K562 (cell line): ENCODE measurements at regions not wholly inside any gene's neighbourhood (a gene's known extent, or its start where the extent isn't known, plus 50 kb on each side); places are given as distances from the start of the nearest gene placed in this dataset.

Experiments
- ATAC-seq: fragments of 200-7000 bp; cut with Tn5 transposase; 3 replicates; pipeline ENCODE4 v1.9.1; 2020; ENCODE audit warnings: moderate library complexity
- BruUV-seq: library from RNA; stranded (reverse); fragments of 400-500 nt; replicated peaks from 2 replicates; lab custom pipeline; 2021; lab: Mats Ljungman, UMichigan
- CTCF ChIA-PET: fragments of 300-600 bp; formaldehyde crosslinking; extraction: SDS; loops from one replicate; lab custom pipeline; 2021; ENCODE audit warnings: low intra/inter-chr PET ratio; lab: Yijun Ruan, JAX
- POLR2A ChIA-PET: fragments of 300-600, 350-650 bp; sonication (Branson Sonifier 250); formaldehyde crosslinking; extraction: SDS; loops from one replicate; lab custom pipeline; 2021; ENCODE audit warnings: antibody characterized with exemption, inconsistent platforms; lab: Yijun Ruan, JAX
- DNase-seq, 4 experiments: peaks; one replicate each; pipeline versions ENCODE4 v3.0.0 to v3.0.0-alpha.2; 2011 to 2018; ENCODE audit warnings: low spot score in 3 of 4, mixed read lengths in 3 of 4; ENCODE audit errors: extremely low read depth in 1 of 4
- FAIRE-seq: peaks from 2 replicates; lab custom pipeline; 2011; peaks lifted over from hg19 to GRCh38; lab: Jason Lieb, UNC
- H2AFZ ChIP-seq: 2 replicates; pipeline ENCODE4 v1.6.0; 2011; ENCODE audit warnings: low read depth, low read length, control low read depth, inconsistent platforms
- H3K27ac ChIP-seq: fragments of 200-600 bp; 3 replicates; pipeline ENCODE4 v1.8.0; 2011; ENCODE audit warnings: low read depth, mild to moderate bottlenecking, control low read depth, inconsistent platforms, low read length, moderate library complexity, mixed read lengths; ENCODE audit errors: extremely low read depth
- H3K27me3 ChIP-seq, 2 experiments: fragments of 300-600 bp in 1 of 2; 2 replicates in 1 of 2; 3 replicates in 1 of 2; pipeline versions ENCODE4 v1.6.0 to v1.8.0; 2011; ENCODE audit warnings: inconsistent platforms in 2 of 2, low read length in 2 of 2, mild to moderate bottlenecking in 1 of 2, mixed read lengths in 1 of 2, moderate library complexity in 1 of 2; ENCODE audit not compliant: control insufficient read depth in 2 of 2, insufficient read depth in 2 of 2
- H3K36me3 ChIP-seq: fragments of 300-600 bp; 3 replicates; pipeline ENCODE4 v1.8.0; 2011; ENCODE audit warnings: mild to moderate bottlenecking, low read length, inconsistent platforms; ENCODE audit not compliant: control insufficient read depth, insufficient read depth
- H3K4me1 ChIP-seq, 2 experiments: fragments of 200-600 bp in 1 of 2; replicated peaks in 1 of 2; 2 replicates in 1 of 2; 3 replicates in 1 of 2; pipeline versions ENCODE4 v1.5.1 to v1.8.0; 2011; ENCODE audit warnings: inconsistent platforms in 2 of 2, low read length in 2 of 2, mild to moderate bottlenecking in 1 of 2, mixed read lengths in 1 of 2, moderate library complexity in 1 of 2; ENCODE audit not compliant: control insufficient read depth in 2 of 2, insufficient read depth in 2 of 2
- H3K4me2 ChIP-seq: 2 replicates; pipeline ENCODE4 v1.6.1; 2011; ENCODE audit warnings: low read length, control low read depth, inconsistent platforms, mixed read lengths; ENCODE audit not compliant: insufficient read depth
- H3K4me3 ChIP-seq: fragments of 200-600 bp; sonication (generic), shearing (Covaris generic); 2 replicates; pipeline ENCODE4 v1.5.1; 2016; ENCODE audit warnings: control low read depth, inconsistent platforms
- H3K79me2 ChIP-seq: fragments of 200-600 bp; 3 replicates; pipeline ENCODE4 v1.8.0; 2011; ENCODE audit warnings: low read length, inconsistent platforms; ENCODE audit not compliant: control insufficient read depth, insufficient read depth
- H3K9ac ChIP-seq, 2 experiments: 2 replicates each; pipeline versions ENCODE4 v1.6.0 to v1.6.1; 2011; ENCODE audit warnings: low read depth in 2 of 2, low read length in 2 of 2, control low read depth in 1 of 2, inconsistent platforms in 1 of 2, mild to moderate bottlenecking in 1 of 2, mixed read lengths in 1 of 2; ENCODE audit not compliant: insufficient read depth in 1 of 2
- H3K9me1 ChIP-seq: one replicate; pipeline ENCODE4 v1.6.0; 2011; ENCODE audit warnings: inconsistent platforms, mild to moderate bottlenecking, low read length, moderate library complexity; ENCODE audit not compliant: control insufficient read depth, insufficient read depth
- H3K9me3 ChIP-seq: replicated peaks from 2 replicates; pipeline ENCODE4 v1.5.1; 2011; ENCODE audit warnings: low read depth, low read length, inconsistent platforms; ENCODE audit not compliant: control insufficient read depth, insufficient read depth
- H4K20me1 ChIP-seq: replicated peaks from 2 replicates; pipeline ENCODE4 v1.6.1; 2011; ENCODE audit warnings: low read length, inconsistent platforms, mixed read lengths; ENCODE audit not compliant: control insufficient read depth, insufficient read depth
- ATF3 ChIP-seq, 2 experiments: fragments of 450-650 bp in 1 of 2; sonication (generic) in 1 of 2; formaldehyde crosslinking in 1 of 2; IDR thresholded peaks in 1 of 2; conservative IDR thresholded peaks in 1 of 2; 2 replicates each; pipeline versions ENCODE4 v1.6.1 to v1.8.1; 2016 to 2023; ENCODE audit warnings: mild to moderate bottlenecking in 2 of 2, moderate library complexity in 2 of 2, inconsistent platforms in 1 of 2, missing genetic modification reagents in 1 of 2
- BHLHE40 ChIP-seq: IDR thresholded peaks from 2 replicates; pipeline ENCODE4 v1.6.1; 2011; ENCODE audit warnings: low read length, improper control_type of control experiment
- DMBX1 ChIP-seq: fragments of 250-450 bp; sonication (Bioruptor Pico); IDR thresholded peaks from 2 replicates; pipeline ENCODE4 v1.8.0; 2022; ENCODE audit warnings: inconsistent platforms, mild to moderate bottlenecking, moderate library complexity, borderline replicate concordance
- MYNN ChIP-seq, 2 experiments: sonication (generic); formaldehyde crosslinking in 1 of 2; IDR thresholded peaks; 2 replicates each; pipeline versions ENCODE4 v1.5.0 to v1.6.1; 2016 to 2020; ENCODE audit warnings: antibody characterized with exemption in 1 of 2, missing genetic modification reagents in 1 of 2
- PCBP1 ChIP-seq: fragments of 200-400 bp; formaldehyde crosslinking; IDR thresholded peaks from 2 replicates; pipeline ENCODE4 v1.6.1; 2018; ENCODE audit warnings: mild to moderate bottlenecking, low read depth, low read length; ENCODE audit not compliant: poor library complexity, severe bottlenecking
- PTRF ChIP-seq: fragments of 450-650 bp; IDR thresholded peaks from 2 replicates; pipeline ENCODE4 v1.6.1; 2016; ENCODE audit warnings: mild to moderate bottlenecking, missing genetic modification characterization, missing compliant biosample characterization
- WGBS: fragments of 100-300 bp; shearing (Covaris generic); methylation state at CpG from one replicate; pipeline ENCODE4 v1.1.6; 2016; ENCODE audit warnings: low coverage, mixed read lengths; ENCODE audit not compliant: insufficient coverage; ENCODE audit errors: missing lambda C conversion rate; 5-methylcytosine and 5-hydroxymethylcytosine counted together
- in situ Hi-C: fragments of 300-500 bp; cut with MboI; formaldehyde crosslinking; loops from 4 replicates; pipeline ENCODE4 v1.15.0; 2018; ENCODE audit warnings: inconsistent platforms, mixed read lengths
- intact Hi-C: fragments of 100-400 bp; cut with micrococcal nuclease; formaldehyde crosslinking; loops from 2 replicates; pipeline ENCODE4 v1.14.2; 2022

- no peak for TF ChIP-seq BHLHE40
- no peak for TF ChIP-seq ATF3 (IDR thresholded peaks at IDR 0.05)
- TF ChIP-seq ATF3 (CRISPR knock-in tag; conservative IDR thresholded peaks at IDR 0.05), result no peak
- no peak for TF ChIP-seq PTRF (tag)
- no peak for TF ChIP-seq MYNN (IDR thresholded peaks at IDR 0.05)
- TF ChIP-seq MYNN (CRISPR knock-in tag; IDR thresholded peaks at IDR 0.05), result no peak
- no peak for TF ChIP-seq DMBX1 (CRISPR knock-in tag)
- no peak for TF ChIP-seq PCBP1
- TF ChIP-seq, all 486 proteins: peak for 0
- FAIRE-seq (no peak), DNase-seq (no peak), ATAC-seq (no peak)
- Histone ChIP-seq H3K36me3 (no peaks in the 10 kb centered on the region), H3K9me3 (no peaks in the 10 kb centered on the region; the same call in 1 of the 2 replicates), H4K20me1 (no peaks in the 10 kb centered on the region), H3K79me2 (no peaks in the 10 kb centered on the region), H3K4me3 (no peak overlapping the region), H3K9ac (no peak overlapping the region), H3K4me1 (no peaks in the 10 kb centered on the region), H3K27ac (no peak overlapping the region), H3K27me3 (no peaks in the 10 kb centered on the region), H2AFZ (no peak overlapping the region), H3K4me2 (no peak overlapping the region), H3K9me1 (no peaks in the 10 kb centered on the region)
- intact Hi-C loops, result no loop called here
- ChIA-PET CTCF (no interaction called here), POLR2A (no interaction called here)
- no TSS peak for BruUV-seq
- under 1% methylated on average over 7 of the region's 7 CpGs for WGBS
- in situ Hi-C loops, result no loop called here
Observed at GRCh38 chr1:82979593-82980236, 1019.2 kb downstream of the TTLL7 start.
